Brain pericyte (primary cell): ENCODE measurements at regions not wholly inside any gene's neighbourhood (a gene's known extent, or its start where the extent isn't known, plus 50 kb on each side); places are given as distances from the start of the nearest gene placed in this dataset.

Experiments
- DNase-seq: peaks from one replicate; pipeline ENCODE4 v3.0.0-alpha.2; 2012; ENCODE audit warnings: low read depth, low spot score

- peak; percentile 7 for DNase-seq
These were observed 178.1 kb upstream of the ALG10B start for GRCh38 chr12:38138225-38139221.

- no peak for DNase-seq
These were observed 177.1 kb upstream of the ALG10B start for GRCh38 chr12:38139456-38139855.

GRCh38 chr12:38141239-38141638 is 175.3 kb upstream of the ALG10B start:
- no peak for DNase-seq

- no peak for DNase-seq
These were observed 174.7 kb upstream of the ALG10B start for GRCh38 chr12:38141861-38142260.

GRCh38 chr12:38142974-38143373 is 173.6 kb upstream of the ALG10B start:
- no peak for DNase-seq

GRCh38 chr12:38144049-38144448 is 172.5 kb upstream of the ALG10B start:
- DNase-seq: no peak

- no peak for DNase-seq
These were observed 171.8 kb upstream of the ALG10B start for GRCh38 chr12:38144601-38145436.

- no peak for DNase-seq
These were observed 167.0 kb upstream of the ALG10B start for GRCh38 chr12:38149395-38150073.

- no peak for DNase-seq
These were observed 164.4 kb upstream of the ALG10B start for GRCh38 chr12:38151991-38152700.

GRCh38 chr12:38152816-38153736 is 163.5 kb upstream of the ALG10B start:
- no peak for DNase-seq

GRCh38 chr12:38153737-38154061 is 162.9 kb upstream of the ALG10B start:
- no peak for DNase-seq

- DNase-seq: no peak
These were observed 162.2 kb upstream of the ALG10B start for GRCh38 chr12:38154096-38155019.

GRCh38 chr12:38155020-38155395 is 161.6 kb upstream of the ALG10B start:
- DNase-seq: no peak

GRCh38 chr12:38155526-38156496 is 160.8 kb upstream of the ALG10B start:
- DNase-seq: no peak

- no peak for DNase-seq
These were observed 159.9 kb upstream of the ALG10B start for GRCh38 chr12:38156497-38157245.

GRCh38 chr12:38157274-38157932 is 159.2 kb upstream of the ALG10B start:
- DNase-seq: no peak

- no peak for DNase-seq
These were observed 158.6 kb upstream of the ALG10B start for GRCh38 chr12:38157933-38158401.
